Memory B cell (primary cell): ENCODE measurements at regions not wholly inside any gene's neighbourhood (a gene's known extent, or its start where the extent isn't known, plus 50 kb on each side); places are given as distances from the start of the nearest gene placed in this dataset.

Experiments
- ATAC-seq: fragments of 150-1000 bp; cut with Tn5 transposase; 2 replicates; pipeline ENCODE4 v1.10.0; 2021; ENCODE audit warnings: low read depth, mild to moderate bottlenecking, moderate library complexity
- DNase-seq, 2 donors: peaks; one replicate each; pipeline ENCODE4 v3.0.0; 2022; ENCODE audit warnings: low spot score in 2 of 2
- H3K27ac Mint-ChIP-seq: one replicate; pipeline ENCODE4 v1.8.0; 2022; ENCODE audit warnings: mild to moderate bottlenecking, moderate library complexity, mixed read lengths
- H3K27me3 Mint-ChIP-seq: one replicate; pipeline ENCODE4 v1.8.0; 2022; ENCODE audit warnings: mixed read lengths
- H3K36me3 Mint-ChIP-seq: one replicate; pipeline ENCODE4 v1.8.0; 2022; ENCODE audit warnings: mild to moderate bottlenecking, mixed read lengths
- H3K4me1 Mint-ChIP-seq: one replicate; pipeline ENCODE4 v1.8.0; 2022; ENCODE audit warnings: mixed read lengths
- H3K4me3 Mint-ChIP-seq: one replicate; pipeline ENCODE4 v1.8.0; 2022; ENCODE audit warnings: mild to moderate bottlenecking, moderate library complexity, mixed read lengths
- H3K9me3 Mint-ChIP-seq: one replicate; pipeline ENCODE4 v1.8.0; 2022; ENCODE audit warnings: mixed read lengths

- H3K4me1 Mint-ChIP-seq: peaks cover 54% of the 10 kb centered on the region
- no peaks in the 10 kb centered on the region for H3K27me3 Mint-ChIP-seq
- H3K4me3 Mint-ChIP-seq: no peak overlapping the region
- H3K9me3 Mint-ChIP-seq: peaks cover 5% of the 10 kb centered on the region
- ATAC-seq: no peak
- peak overlapping the region; percentile 75 for H3K27ac Mint-ChIP-seq
- no peak for DNase-seq
- H3K36me3 Mint-ChIP-seq: peaks cover 12% of the 10 kb centered on the region
Observed at GRCh38 chr4:140809676-140810075, 53.5 kb upstream of the TBC1D9 start.

GRCh38 chr4:140808256-140808655 is 52.1 kb upstream of the TBC1D9 start:
- H3K4me3 Mint-ChIP-seq: no peak overlapping the region
- DNase-seq: no peak
- H3K36me3 Mint-ChIP-seq: peaks cover 12% of the 10 kb centered on the region
- no peaks in the 10 kb centered on the region for H3K27me3 Mint-ChIP-seq
- H3K27ac Mint-ChIP-seq: peak overlapping the region; percentile 75
- peaks cover 5% of the 10 kb centered on the region for H3K9me3 Mint-ChIP-seq
- H3K4me1 Mint-ChIP-seq: peaks cover 51% of the 10 kb centered on the region
- peak; percentile 5 for ATAC-seq

GRCh38 chr4:140807491-140808252 is 51.5 kb upstream of the TBC1D9 start:
- no peaks in the 10 kb centered on the region for H3K27me3 Mint-ChIP-seq
- H3K9me3 Mint-ChIP-seq: peaks cover 5% of the 10 kb centered on the region
- H3K4me3 Mint-ChIP-seq: peak overlapping the region; percentile 61
- peak; percentile 90 for ATAC-seq
- H3K36me3 Mint-ChIP-seq: peaks cover 12% of the 10 kb centered on the region
- H3K27ac Mint-ChIP-seq: peak overlapping the region; percentile 75
- DNase-seq: peak in 1 of 2 donors; percentile 42
- H3K4me1 Mint-ChIP-seq: peaks cover 51% of the 10 kb centered on the region

GRCh38 chr4:140806163-140806562 is 50.0 kb upstream of the TBC1D9 start:
- Mint-ChIP-seq H3K4me1 (peaks cover 53% of the 10 kb centered on the region), H3K9me3 (peaks cover 5% of the 10 kb centered on the region), H3K27ac (peak overlapping the region; percentile 75), H3K4me3 (peak overlapping the region; percentile 41), H3K27me3 (no peaks in the 10 kb centered on the region), H3K36me3 (peaks cover 12% of the 10 kb centered on the region)
- ATAC-seq: peak; percentile 19
- DNase-seq: no peak
